Body of pancreas (tissue), 4 donors: ENCODE measurements at regions not wholly inside any gene's neighbourhood (a gene's known extent, or its start where the extent isn't known, plus 50 kb on each side); places are given as distances from the start of the nearest gene placed in this dataset.

Source experiments
- ATAC-seq: fragments of 150-250 bp; one replicate; pipeline ENCODE4 v1.9.1; 2016
- DNase-seq, 4 donors: peaks; one replicate each; pipeline ENCODE4 v3.0.0-alpha.2; 2019
- H3K27ac ChIP-seq, 4 donors: fragments of 200-600 bp; sonication (generic); 1 replicate in 3 of 4; 2 replicates in 1 of 4; pipeline versions ENCODE4 v1.5.1 to v1.6.1; 2016 to 2019; ENCODE audit warnings: mild to moderate bottlenecking in 1 of 4, mixed read lengths in 1 of 4, moderate library complexity in 1 of 4
- H3K27me3 ChIP-seq, 2 donors: fragments of 200-600 bp; sonication (generic); one replicate each; pipeline ENCODE4 v1.6.0; 2016; ENCODE audit warnings: mild to moderate bottlenecking in 1 of 2
- H3K36me3 ChIP-seq, 2 donors: fragments of 200-600 bp; sonication (generic); replicated peaks in 1 of 2; 2 replicates each; pipeline ENCODE4 v1.5.1; 2016; ENCODE audit warnings: low read depth in 2 of 2; ENCODE audit not compliant: insufficient read depth in 1 of 2
- H3K4me1 ChIP-seq: fragments of 200-600 bp; sonication (generic); one replicate; pipeline ENCODE4 v1.6.0; 2016
- H3K4me3 ChIP-seq, 2 donors: fragments of 200-600 bp; sonication (generic); 1 replicate in 1 of 2; 2 replicates in 1 of 2; pipeline ENCODE4 v1.5.1; 2016 to 2019
- H3K9me3 ChIP-seq, 3 donors: fragments of 200-600 bp; sonication (generic); 1 replicate in 2 of 3; 2 replicates in 1 of 3; pipeline ENCODE4 v1.5.1; 2016
- POLR2A ChIP-seq, 3 donors: fragments of 450-650 bp; IDR thresholded peaks; one replicate each; pipeline ENCODE4 v1.6.1; 2016; ENCODE audit warnings: antibody characterized with exemption in 3 of 3, mild to moderate bottlenecking in 2 of 3
- WGBS, 2 donors: methylation state at CpG; one replicate each; pipeline ENCODE4 v1.1.5; 2017; 5-methylcytosine and 5-hydroxymethylcytosine counted together
- intact Hi-C: fragments of 100-400 bp; cut with DNase I; formaldehyde crosslinking; loops from one replicate; pipeline ENCODE4 v1.15.1; 2023
- TF ChIP-seq, protein P1 (sequence below), 7 experiments: fragments of 450-650 bp in 4 of 7; fragments of 200-600 bp in 3 of 7; sonication (generic) in 3 of 7; IDR thresholded peaks; one replicate each; pipeline ENCODE4 v1.5.1; 2016 to 2019; ENCODE audit warnings: antibody characterized with exemption in 7 of 7

DNA sequence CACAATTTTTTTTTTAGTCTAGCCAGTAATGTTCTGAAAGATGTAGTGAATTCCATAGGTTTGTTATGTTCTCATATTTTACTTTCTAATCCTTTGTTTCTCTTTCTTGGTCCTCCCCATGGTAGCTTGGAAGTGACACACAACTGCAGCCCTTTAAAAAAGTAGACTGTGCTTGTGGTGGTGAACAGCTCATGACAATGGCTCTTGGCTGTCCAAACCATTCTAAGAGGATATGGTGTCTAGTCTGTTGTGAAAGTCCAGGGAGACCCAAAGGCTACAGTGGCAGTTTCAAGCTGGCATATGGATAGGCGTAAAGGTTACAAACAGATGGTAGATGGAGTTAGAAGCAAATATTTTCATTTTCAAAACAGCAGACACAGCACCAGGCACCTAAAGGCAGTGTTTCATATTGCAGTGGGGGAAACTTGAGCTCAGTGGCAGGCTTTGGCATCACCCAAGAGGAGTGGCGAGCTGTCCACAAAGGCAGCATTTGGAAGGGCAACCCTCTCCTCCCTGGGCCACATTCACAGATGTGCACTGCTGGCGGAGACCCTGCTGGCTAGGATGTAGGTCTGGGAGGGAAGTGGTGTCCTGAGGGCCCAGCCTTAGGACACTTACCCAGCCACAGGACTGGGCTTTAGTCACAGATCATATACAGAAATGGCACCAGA is 102.1 kb downstream of the DYRK2 start:
- TF ChIP-seq POLR2A (IDR thresholded peaks at IDR 0.05) = no peak
- TF ChIP-seq, protein P1, sequence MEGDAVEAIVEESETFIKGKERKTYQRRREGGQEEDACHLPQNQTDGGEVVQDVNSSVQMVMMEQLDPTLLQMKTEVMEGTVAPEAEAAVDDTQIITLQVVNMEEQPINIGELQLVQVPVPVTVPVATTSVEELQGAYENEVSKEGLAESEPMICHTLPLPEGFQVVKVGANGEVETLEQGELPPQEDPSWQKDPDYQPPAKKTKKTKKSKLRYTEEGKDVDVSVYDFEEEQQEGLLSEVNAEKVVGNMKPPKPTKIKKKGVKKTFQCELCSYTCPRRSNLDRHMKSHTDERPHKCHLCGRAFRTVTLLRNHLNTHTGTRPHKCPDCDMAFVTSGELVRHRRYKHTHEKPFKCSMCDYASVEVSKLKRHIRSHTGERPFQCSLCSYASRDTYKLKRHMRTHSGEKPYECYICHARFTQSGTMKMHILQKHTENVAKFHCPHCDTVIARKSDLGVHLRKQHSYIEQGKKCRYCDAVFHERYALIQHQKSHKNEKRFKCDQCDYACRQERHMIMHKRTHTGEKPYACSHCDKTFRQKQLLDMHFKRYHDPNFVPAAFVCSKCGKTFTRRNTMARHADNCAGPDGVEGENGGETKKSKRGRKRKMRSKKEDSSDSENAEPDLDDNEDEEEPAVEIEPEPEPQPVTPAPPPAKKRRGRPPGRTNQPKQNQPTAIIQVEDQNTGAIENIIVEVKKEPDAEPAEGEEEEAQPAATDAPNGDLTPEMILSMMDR (IDR thresholded peaks at IDR 0.05) = no peak
- WGBS, 2 donors = 92 to 93% methylated on average over 3 of the region's 3 CpGs

DNA sequence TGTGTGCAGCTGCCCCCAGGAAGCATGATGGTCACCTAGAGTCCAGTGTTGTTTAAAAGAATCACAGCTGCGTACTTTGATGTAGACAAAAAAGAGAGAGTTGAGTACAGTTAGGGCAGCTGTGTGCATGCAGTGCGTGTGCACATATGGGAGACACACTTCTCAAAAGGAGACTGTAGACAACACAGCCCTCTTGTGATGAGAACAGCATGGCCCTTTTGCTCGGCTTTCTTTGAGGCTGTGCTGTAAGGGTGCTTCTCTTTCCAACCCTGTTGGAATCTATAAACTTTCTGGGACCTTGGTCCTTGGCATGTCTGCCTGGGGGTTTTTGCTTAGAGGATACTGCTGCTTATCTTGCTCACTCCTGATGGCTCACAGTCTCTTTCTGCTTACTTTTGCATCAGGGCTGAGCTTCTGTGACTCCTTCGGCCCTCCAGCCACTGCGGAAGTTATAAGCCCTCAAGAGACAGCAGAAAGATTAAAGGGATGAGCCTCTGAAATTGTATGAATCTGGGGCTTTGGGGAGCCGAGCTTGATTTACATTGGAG is 102.9 kb downstream of the DYRK2 start:
- intact Hi-C loops = no loop called here
- TF ChIP-seq POLR2A (IDR thresholded peaks at IDR 0.05) = no peak
- TF ChIP-seq, protein P1 (IDR thresholded peaks at IDR 0.05) = no peak
- no peak for ATAC-seq
- 78 to 87% methylated on average over 6 of the region's 6 CpGs for WGBS, 2 donors
- Histone ChIP-seq H3K27ac (no peak overlapping the region), H3K27me3 (no peaks in the 10 kb centered on the region), H3K4me3 (no peak overlapping the region), H3K36me3 (no peaks in the 10 kb centered on the region), H3K9me3 (no peaks in the 10 kb centered on the region), H3K4me1 (peaks cover 36% of the 10 kb centered on the region)
- DNase-seq = no peak

More for the DNA sequence above, 102.1 kb downstream of the DYRK2 start:
- H3K4me3 ChIP-seq = no peak overlapping the region
- H3K27me3 ChIP-seq = no peaks in the 10 kb centered on the region
- no peaks in the 10 kb centered on the region for H3K9me3 ChIP-seq
- H3K36me3 ChIP-seq = no peaks in the 10 kb centered on the region
- peaks cover 35% of the 10 kb centered on the region for H3K4me1 ChIP-seq
- ATAC-seq (no peak), DNase-seq (no peak)
- intact Hi-C loops = no loop called here
- H3K27ac ChIP-seq = no peak overlapping the region

DNA sequence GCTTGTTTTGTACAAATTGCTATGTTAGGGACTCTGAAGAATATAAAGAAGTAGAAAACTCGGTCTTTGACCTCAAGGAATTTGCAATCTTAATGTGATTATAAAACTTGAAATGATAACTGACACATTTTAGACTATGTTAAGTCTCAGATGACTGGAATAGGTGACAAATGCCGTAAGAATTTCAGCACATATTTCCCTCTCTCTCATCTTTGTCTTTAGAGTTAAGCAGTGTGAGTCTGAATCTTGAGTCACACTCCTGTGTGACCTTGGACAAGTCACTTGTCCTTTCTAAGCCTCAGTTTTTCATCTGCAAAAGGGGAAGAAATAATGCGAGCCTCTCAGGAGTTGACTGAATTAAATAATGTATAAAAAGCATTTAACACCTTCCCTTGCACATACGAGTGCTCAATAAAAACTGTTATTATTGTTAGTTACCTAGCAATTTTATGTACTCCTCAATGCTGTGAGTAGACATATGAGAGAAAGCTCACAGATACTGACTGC is 103.7 kb downstream of the DYRK2 start:
- no peak for ATAC-seq
- WGBS, 2 donors = 89 to 90% methylated on average over 4 of the region's 4 CpGs
- H3K4me3 ChIP-seq = no peak overlapping the region
- H3K27ac ChIP-seq = no peak overlapping the region
- TF ChIP-seq POLR2A (IDR thresholded peaks at IDR 0.05) = no peak
- TF ChIP-seq, protein P1 (IDR thresholded peaks at IDR 0.05) = no peak
- no peak for DNase-seq
- no peaks in the 10 kb centered on the region for H3K9me3 ChIP-seq
- H3K36me3 ChIP-seq = no peaks in the 10 kb centered on the region
- no peaks in the 10 kb centered on the region for H3K27me3 ChIP-seq
- intact Hi-C loops = no loop called here
- peaks cover 32% of the 10 kb centered on the region for H3K4me1 ChIP-seq

DNA sequence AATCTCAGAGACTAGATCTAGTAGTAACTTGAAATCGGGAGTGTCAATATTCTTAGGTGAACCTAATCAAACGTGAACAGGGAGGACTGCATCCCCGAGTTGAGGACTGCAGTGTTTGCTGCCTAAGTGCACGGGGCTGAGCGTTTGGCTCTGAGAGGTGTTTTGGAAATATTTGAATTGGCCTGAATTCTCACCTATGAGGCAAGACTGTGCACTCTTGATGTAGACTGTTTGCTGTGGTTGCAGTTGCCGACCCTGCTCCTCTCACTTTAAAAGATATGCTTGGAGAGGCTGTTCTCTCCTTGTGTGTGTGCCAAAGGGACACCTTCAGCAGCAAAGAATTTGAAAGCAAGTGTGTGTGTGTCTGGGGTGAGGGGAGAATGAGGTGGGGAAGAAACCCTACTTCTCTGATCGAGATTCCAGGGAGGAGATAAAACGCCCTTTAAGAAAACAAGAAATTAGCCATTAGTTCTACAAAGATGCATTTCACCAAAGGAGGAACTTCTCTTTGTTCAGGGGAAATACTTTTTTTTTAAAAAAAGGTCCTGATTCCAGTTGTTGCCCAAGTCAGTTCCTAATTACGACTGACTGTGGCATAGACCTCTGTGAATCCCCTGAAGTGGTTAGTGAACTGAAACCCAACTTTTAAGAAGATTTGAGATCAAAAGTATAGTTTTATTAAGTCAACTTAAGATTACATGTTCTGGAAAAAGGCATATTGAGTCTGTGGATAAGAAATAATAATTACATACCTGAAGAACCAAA is 106.6 kb downstream of the DYRK2 start:
- Histone ChIP-seq H3K9me3 (no peaks in the 10 kb centered on the region), H3K27ac (no peak overlapping the region), H3K36me3 (no peaks in the 10 kb centered on the region), H3K4me3 (no peak overlapping the region), H3K27me3 (no peaks in the 10 kb centered on the region), H3K4me1 (peaks cover 11% of the 10 kb centered on the region)
- TF ChIP-seq, protein P1 (IDR thresholded peaks at IDR 0.05) = no peak
- no peak for TF ChIP-seq POLR2A (IDR thresholded peaks at IDR 0.05)
- intact Hi-C loops = no loop called here
- DNase-seq (peak; percentile 43 to 64 (median 60)), ATAC-seq (peak; percentile 96)
- 34 to 42% methylated on average over 9 of the region's 9 CpGs for WGBS, 2 donors
